HG03097 (cell line): ENCODE measurements at regions not wholly inside any gene's neighbourhood (a gene's known extent, or its start where the extent isn't known, plus 50 kb on each side); places are given as distances from the start of the nearest gene placed in this dataset.

Experiments
- ATAC-seq: cut with Tn5 transposase; IDR thresholded peaks from one replicate; pipeline ENCODE4 v1.9.1; 2021; ENCODE audit not compliant: unreplicated experiment, low FRiP score

DNA sequence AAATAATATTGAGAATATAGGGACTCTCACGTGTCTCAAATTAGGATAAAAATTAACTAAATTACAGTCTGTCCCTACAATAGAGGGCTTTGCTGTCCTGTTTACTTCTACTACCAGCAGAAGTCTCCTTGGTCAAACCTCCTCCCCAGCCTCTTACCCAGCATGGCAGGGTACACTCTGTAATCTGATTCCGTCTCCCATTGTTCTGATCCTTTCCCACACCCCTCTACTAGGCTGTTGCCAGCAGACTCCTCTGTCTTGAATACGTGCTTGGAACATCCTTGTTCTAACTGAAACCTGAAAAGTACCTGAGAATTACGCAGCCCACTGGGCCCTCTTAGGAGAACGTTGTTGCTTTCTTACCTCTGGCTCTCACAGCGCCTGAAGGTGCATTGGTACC, 112.2 kb upstream of the PREP start:
- ATAC-seq, result no peak

DNA sequence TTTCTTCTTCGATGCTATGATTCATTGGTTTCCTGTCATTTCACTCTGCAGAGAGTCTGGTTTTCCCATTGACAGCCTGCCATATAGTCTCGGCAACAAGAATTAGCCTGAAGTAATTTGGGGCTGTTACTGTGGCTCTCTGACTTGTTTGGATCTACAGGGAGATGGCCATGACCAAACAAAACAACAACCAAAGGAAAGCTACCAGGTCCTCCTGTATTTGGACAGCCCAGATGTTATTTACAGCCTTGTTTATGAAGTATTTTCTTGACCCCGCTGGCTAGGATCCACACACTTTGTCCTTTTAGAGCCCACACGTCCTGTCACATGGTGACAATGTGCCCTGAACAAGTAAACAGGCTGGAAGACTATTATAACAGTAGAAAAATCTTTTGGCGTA, 111.4 kb upstream of the PREP start:
- ATAC-seq, result no peak

DNA sequence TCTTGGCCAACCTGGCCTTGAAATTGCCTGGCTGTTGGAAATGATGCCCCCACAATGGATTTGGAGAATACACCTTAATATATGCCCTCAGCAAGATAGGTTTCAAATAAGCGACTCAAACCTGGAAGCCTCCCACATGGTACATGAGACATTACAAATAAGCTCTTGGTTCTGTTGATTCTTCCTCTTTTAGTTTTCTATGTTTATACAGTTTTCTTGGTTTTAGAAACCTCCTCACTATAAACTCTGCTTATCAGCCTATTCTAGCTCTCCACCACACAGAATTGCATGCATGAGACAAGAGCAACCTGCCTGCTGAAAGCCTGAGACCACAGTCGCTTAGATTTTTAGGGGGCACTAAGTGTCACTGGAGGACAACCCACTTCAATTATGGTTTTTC, 108.8 kb upstream of the PREP start:
- ATAC-seq, result no peak

- ATAC-seq, result no peak
Measured at GRCh38 chr6:105510746-105511145, 107.9 kb upstream of the PREP start.

- ATAC-seq, result no peak
Measured at GRCh38 chr6:105509506-105510331, 106.8 kb upstream of the PREP start.

- ATAC-seq, result no peak
Measured at GRCh38 chr6:105507811-105508210, 104.9 kb upstream of the PREP start.

GRCh38 chr6:105504706-105505105, 101.8 kb upstream of the PREP start:
- ATAC-seq, result no peak

GRCh38 chr6:105503641-105504040, 100.8 kb upstream of the PREP start:
- ATAC-seq, result no peak

DNA sequence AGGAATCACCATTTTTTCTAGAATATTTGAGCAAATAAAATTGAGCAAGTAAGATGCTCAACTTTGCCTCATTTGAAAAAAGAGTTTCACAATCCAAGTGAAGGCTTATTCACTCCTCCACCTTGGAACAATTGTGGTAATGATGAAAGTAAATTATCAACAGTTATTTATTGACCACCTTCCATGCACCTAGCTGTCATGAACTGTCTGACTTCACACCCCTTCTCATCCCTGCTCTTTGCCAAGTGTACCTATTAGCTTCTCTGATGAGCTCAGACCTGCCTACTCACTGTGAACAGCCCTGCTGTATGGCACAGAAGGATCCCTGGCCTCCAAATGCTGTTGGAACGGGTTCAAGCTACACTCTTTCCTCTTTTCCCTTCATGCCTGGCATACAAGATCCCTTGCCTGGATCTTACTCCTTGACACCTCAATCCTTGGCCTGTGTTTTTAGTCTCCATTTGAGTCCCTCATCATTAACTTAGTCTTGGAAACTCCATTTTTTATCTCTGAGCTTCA, 99.0 kb upstream of the PREP start:
- no peak for ATAC-seq

DNA sequence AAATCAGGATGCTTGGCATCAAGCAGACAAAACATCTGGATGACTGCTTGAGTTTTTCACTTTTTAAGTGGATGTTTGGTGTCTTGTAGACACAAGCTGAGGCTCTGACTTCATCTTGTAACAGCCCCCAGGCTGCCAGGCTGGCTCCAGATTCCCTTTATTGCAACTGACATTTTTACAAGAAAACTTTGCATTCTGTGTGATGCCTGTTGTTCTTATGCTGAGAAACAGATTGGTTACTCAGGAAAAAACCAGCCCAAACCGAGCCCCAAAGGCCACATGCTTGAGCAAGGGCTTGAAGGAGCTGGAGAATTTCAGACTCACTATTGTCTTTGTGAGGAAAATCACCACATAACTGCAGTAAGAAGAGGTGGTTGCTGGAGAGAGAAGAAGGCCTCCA, 98.4 kb upstream of the PREP start:
- no peak for ATAC-seq

DNA sequence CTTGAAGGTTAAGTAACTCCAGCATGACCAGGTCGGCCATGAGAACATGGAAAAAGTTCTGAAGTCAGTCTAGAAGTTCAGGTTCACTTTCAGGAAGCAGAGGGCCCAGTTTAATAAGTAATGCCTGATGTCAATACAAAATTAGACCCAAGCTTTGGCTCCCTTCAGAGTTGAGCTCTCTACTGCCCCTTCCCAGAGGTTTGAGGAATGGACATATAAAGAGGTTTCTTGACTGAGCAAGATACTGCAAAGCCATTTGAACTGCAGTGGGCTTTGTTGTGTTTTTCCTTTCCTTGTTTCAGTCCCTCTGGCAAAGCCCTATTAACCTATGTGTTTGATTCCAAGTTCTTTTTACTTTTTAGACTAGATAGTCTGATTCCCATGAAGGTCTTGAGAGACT, 97.8 kb upstream of the PREP start:
- no peak for ATAC-seq

GRCh38 chr6:105499931-105500330, 97.0 kb upstream of the PREP start:
- no peak for ATAC-seq

- ATAC-seq, result no peak
Measured at GRCh38 chr6:105499136-105499870, 96.4 kb upstream of the PREP start.

GRCh38 chr6:105497549-105497948, 94.7 kb upstream of the PREP start:
- ATAC-seq, result no peak

DNA sequence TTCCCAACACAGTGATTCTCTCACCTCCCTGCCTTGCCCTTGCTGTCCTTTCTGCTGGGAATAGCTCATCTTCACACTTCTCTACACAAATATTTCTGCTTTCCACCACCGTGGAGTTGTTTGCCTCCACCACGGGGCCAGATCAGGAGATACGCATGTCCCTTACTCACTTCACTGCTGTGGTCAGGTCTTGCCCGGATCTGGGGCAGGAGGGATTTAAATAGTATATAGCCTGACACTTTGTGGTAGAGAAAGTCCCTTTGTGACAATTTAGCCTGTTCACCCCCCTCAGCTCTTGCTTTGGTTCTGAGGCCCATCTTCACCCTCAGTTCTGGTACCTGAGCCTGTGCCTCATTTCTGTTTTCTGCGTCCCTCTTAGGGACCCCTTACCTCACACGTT, 92.6 kb upstream of the PREP start:
- no peak for ATAC-seq

GRCh38 chr6:105494688-105495087, 91.8 kb upstream of the PREP start:
- no peak for ATAC-seq

- peak; percentile 13 for ATAC-seq
Measured at GRCh38 chr6:105493736-105494135, 90.9 kb upstream of the PREP start.

DNA sequence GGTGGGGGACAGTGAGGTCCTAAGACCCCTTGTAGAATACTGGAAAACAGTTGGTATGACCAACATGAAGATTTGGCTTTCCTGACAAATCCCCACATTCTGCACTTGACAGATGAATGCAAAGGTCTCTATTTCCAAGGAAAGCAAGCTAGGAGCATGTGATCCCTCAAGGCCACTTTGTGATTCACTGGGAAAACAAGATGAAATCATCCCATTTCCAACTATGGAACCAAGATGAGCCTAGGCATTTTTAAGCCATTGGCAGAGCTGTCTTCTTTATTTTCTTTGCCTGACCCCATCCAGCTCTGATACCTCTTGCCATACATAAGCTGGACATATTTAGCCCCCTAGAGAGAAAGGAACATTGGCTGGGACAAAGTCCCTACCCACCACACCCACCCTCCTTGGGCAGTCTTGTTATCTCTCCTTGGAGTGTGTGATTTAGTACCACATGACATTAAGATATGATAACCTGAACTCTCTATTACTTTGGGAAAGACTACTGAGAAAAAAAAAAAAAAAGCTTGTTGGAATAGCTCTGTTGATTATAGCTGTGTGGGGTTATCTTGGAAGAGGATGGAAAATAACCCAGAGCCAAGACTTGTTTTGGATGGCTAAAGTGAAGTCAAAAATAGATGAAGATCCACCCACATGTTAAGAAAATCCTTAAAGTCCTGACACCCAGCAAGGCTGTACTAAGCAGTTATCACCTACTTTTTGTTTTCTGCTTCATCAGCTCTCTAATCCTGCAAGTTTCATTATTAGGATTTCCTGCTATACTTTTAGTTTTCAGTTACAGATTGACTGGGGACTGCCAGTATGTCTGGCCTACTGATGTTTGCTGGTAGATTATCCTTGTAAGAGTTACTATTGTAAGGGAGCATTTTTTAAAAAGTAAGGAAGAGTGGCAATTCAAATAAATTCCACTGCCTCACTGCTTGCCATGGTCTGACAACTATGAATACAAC, 90.1 kb upstream of the PREP start:
- ATAC-seq, result peak; percentile 81

DNA sequence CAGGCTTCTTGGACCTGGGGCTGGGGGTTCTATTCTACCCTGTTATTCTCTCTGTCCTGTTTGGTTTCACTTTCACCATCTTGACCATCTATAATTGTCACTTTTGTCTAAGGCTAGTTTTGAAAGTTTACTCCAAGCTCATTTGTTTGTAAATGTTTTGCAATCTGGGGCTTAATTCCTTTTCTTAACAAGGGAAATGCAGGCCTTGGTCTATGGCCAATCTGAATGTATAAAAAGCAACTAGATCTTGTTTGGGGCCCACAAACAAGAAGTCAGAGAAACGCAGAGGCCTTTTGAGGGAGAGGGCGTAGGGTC, 86.3 kb upstream of the PREP start:
- no peak for ATAC-seq

- no peak for ATAC-seq
Measured at GRCh38 chr6:105488516-105489215, 85.8 kb upstream of the PREP start.
